ENCODE measurements at regions not wholly inside any gene's neighbourhood (a gene's known extent, or its start where the extent isn't known, plus 50 kb on each side); places are given as distances from the start of the nearest gene placed in this dataset.

- DNase-seq (ENCODE audit: low read depth) = no peak
Observed at GRCh38 chrX:10747975-10748374, 127.6 kb upstream of the MID1 start.

GRCh38 chrX:10749113-10749512, 128.7 kb upstream of the MID1 start:
- peak; percentile 14 for DNase-seq (ENCODE audit: low read depth)

- peak; percentile 28 for DNase-seq (ENCODE audit: low read depth)
Observed at GRCh38 chrX:10750581-10750980, 130.2 kb upstream of the MID1 start.

- DNase-seq (ENCODE audit: low read depth) = no peak
Observed at GRCh38 chrX:10753116-10753515, 132.7 kb upstream of the MID1 start.

GRCh38 chrX:10754445-10754844, 134.1 kb upstream of the MID1 start:
- no peak for DNase-seq (ENCODE audit: low read depth)

- peak; percentile 69 for DNase-seq (ENCODE audit: low read depth)
Observed at GRCh38 chrX:10755439-10756334, 135.3 kb upstream of the MID1 start.

- peak; percentile 85 for DNase-seq (ENCODE audit: low read depth)
Observed at GRCh38 chrX:10756441-10756840, 136.1 kb upstream of the MID1 start.

- no peak for DNase-seq (ENCODE audit: low read depth)
Observed at GRCh38 chrX:10759141-10759799, 138.9 kb upstream of the MID1 start.

GRCh38 chrX:10761447-10761846, 141.1 kb upstream of the MID1 start:
- no peak for DNase-seq (ENCODE audit: low read depth)

- peak; percentile 44 for DNase-seq (ENCODE audit: low read depth)
Observed at GRCh38 chrX:10769195-10769594, 148.8 kb upstream of the MID1 start.

- DNase-seq (ENCODE audit: low read depth) = peak; percentile 61
Observed at GRCh38 chrX:10769696-10770619, 149.6 kb upstream of the MID1 start.

GRCh38 chrX:10773318-10773717, 152.9 kb upstream of the MID1 start:
- no peak for DNase-seq (ENCODE audit: low read depth)

GRCh38 chrX:10781847-10782530, 161.6 kb upstream of the MID1 start:
- DNase-seq (ENCODE audit: low read depth) = no peak

- no peak for DNase-seq (ENCODE audit: low read depth)
Observed at GRCh38 chrX:10783451-10783995, 163.1 kb upstream of the MID1 start.

GRCh38 chrX:10787264-10787663, 166.9 kb upstream of the MID1 start:
- DNase-seq (ENCODE audit: low read depth) = no peak

GRCh38 chrX:10794203-10794630, 173.8 kb upstream of the MID1 start:
- DNase-seq (ENCODE audit: low read depth) = no peak

GRCh38 chrX:10795721-10796120, 175.3 kb upstream of the MID1 start:
- DNase-seq (ENCODE audit: low read depth) = no peak

GRCh38 chrX:10797466-10797865, 177.1 kb upstream of the MID1 start:
- DNase-seq (ENCODE audit: low read depth) = peak; percentile 74

GRCh38 chrX:10798041-10798440, 177.7 kb upstream of the MID1 start:
- DNase-seq (ENCODE audit: low read depth) = no peak

GRCh38 chrX:10800796-10801195, 180.4 kb upstream of the MID1 start:
- no peak for DNase-seq (ENCODE audit: low read depth)

GRCh38 chrX:10811111-10811510, 190.7 kb upstream of the MID1 start:
- no peak for DNase-seq (ENCODE audit: low read depth)
